HEK293T (cell line): ENCODE measurements at regions not wholly inside any gene's neighbourhood (a gene's known extent, or its start where the extent isn't known, plus 50 kb on each side); places are given as distances from the start of the nearest gene placed in this dataset.

Source experiments
- BHLHE40 ChIP-seq: fragments of 450-650 bp; IDR thresholded peaks from 2 replicates; pipeline ENCODE4 v1.6.1; 2016; ENCODE audit warnings: mild to moderate bottlenecking, moderate library complexity, borderline replicate concordance
- ELF4 ChIP-seq: fragments of 450-650 bp; IDR thresholded peaks from 2 replicates; pipeline ENCODE4 v1.6.1; 2017; ENCODE audit warnings: antibody characterized with exemption
- FOXA1 ChIP-seq: fragments of 450-650 bp; IDR thresholded peaks from 2 replicates; pipeline ENCODE4 v1.6.1; 2016; ENCODE audit warnings: mild to moderate bottlenecking
- FOXK2 ChIP-seq: fragments of 450-650 bp; IDR thresholded peaks from 2 replicates; pipeline ENCODE4 v1.6.1; 2016; ENCODE audit warnings: mild to moderate bottlenecking
- FOXM1 ChIP-seq: fragments of 450-650 bp; IDR thresholded peaks from 2 replicates; pipeline ENCODE4 v1.6.1; 2017; ENCODE audit warnings: mild to moderate bottlenecking, borderline replicate concordance
- L3MBTL2 ChIP-seq: fragments of 450-650 bp; conservative IDR thresholded peaks from 2 replicates; pipeline ENCODE4 v1.6.1; 2016; ENCODE audit warnings: mild to moderate bottlenecking
- LEF1 ChIP-seq: fragments of 450-650 bp; IDR thresholded peaks from 2 replicates; pipeline ENCODE4 v1.6.1; 2017; ENCODE audit warnings: mild to moderate bottlenecking, borderline replicate concordance
- NFRKB ChIP-seq: fragments of 450-650 bp; IDR thresholded peaks from 2 replicates; pipeline ENCODE4 v1.6.1; 2016; ENCODE audit warnings: mild to moderate bottlenecking, moderate library complexity
- PKNOX1 ChIP-seq: fragments of 450-650 bp; IDR thresholded peaks from 2 replicates; pipeline ENCODE4 v1.6.1; 2016
- SP1 ChIP-seq: fragments of 450-650 bp; IDR thresholded peaks from 2 replicates; pipeline ENCODE4 v1.6.1; 2017
- TARDBP ChIP-seq: fragments of 450-650 bp; IDR thresholded peaks from 2 replicates; pipeline ENCODE4 v1.6.1; 2016

GRCh38 chr17:34859652-34860051 lies 101.6 kb downstream of the CCT6B start:
- TF ChIP-seq FOXK2 (no peak), FOXM1 (no peak), BHLHE40 (no peak), SP1 (no peak), NFRKB (no peak), PKNOX1 (no peak), L3MBTL2 (no peak), FOXA1 (no peak), TARDBP (no peak), LEF1 (no peak), ELF4 (no peak)
